Bone marrow (tissue), 2 donors: ENCODE measurements at regions not wholly inside any gene's neighbourhood (a gene's known extent, or its start where the extent isn't known, plus 50 kb on each side); places are given as distances from the start of the nearest gene placed in this dataset.

Experiments
- DNase-seq, 2 donors: peaks; one replicate each; lab custom pipeline; 2025; lab: John Stamatoyannopoulos, UW

GRCh38 chr16:73813527-73813926 is 483.1 kb upstream of the PSMD7 start:
- DNase-seq: no peak

GRCh38 chr16:73804456-73804855 is 492.2 kb upstream of the PSMD7 start:
- DNase-seq: no peak

- no peak for DNase-seq
These were observed 498.1 kb upstream of the PSMD7 start for GRCh38 chr16:73798471-73798870.

- DNase-seq: no peak
These were observed 499.5 kb upstream of the PSMD7 start for GRCh38 chr16:73797115-73797514.

GRCh38 chr16:73796241-73796640 is 500.4 kb upstream of the PSMD7 start:
- no peak for DNase-seq

GRCh38 chr16:73794994-73795393 is 501.6 kb upstream of the PSMD7 start:
- DNase-seq: no peak

- DNase-seq: no peak
These were observed 502.7 kb upstream of the PSMD7 start for GRCh38 chr16:73793871-73794437.

- no peak for DNase-seq
These were observed 503.4 kb upstream of the PSMD7 start for GRCh38 chr16:73793260-73793659.

GRCh38 chr16:73792199-73793020 is 504.2 kb upstream of the PSMD7 start:
- no peak for DNase-seq

- no peak for DNase-seq
These were observed 515.3 kb upstream of the PSMD7 start for GRCh38 chr16:73781297-73781696.

GRCh38 chr16:73778887-73779286 is 517.7 kb upstream of the PSMD7 start:
- no peak for DNase-seq

GRCh38 chr16:73775841-73776388 is 520.7 kb upstream of the PSMD7 start:
- no peak for DNase-seq

GRCh38 chr16:73771196-73772064 is 525.2 kb upstream of the PSMD7 start:
- DNase-seq: no peak

- DNase-seq: no peak
These were observed 527.8 kb upstream of the PSMD7 start for GRCh38 chr16:73768786-73769203.

GRCh38 chr16:73764321-73764720 is 532.3 kb upstream of the PSMD7 start:
- no peak for DNase-seq

- no peak for DNase-seq
These were observed 540.1 kb upstream of the PSMD7 start for GRCh38 chr16:73756289-73757178.

- no peak for DNase-seq
These were observed 542.7 kb upstream of the PSMD7 start for GRCh38 chr16:73753931-73754330.

- no peak for DNase-seq
These were observed 546.0 kb upstream of the PSMD7 start for GRCh38 chr16:73750639-73751038.

- no peak for DNase-seq
These were observed 549.3 kb upstream of the PSMD7 start for GRCh38 chr16:73747328-73747727.

- DNase-seq: no peak
These were observed 550.1 kb upstream of the PSMD7 start for GRCh38 chr16:73746554-73746953.
